NCI-H1436 treated with DMSO at 0.1 percent for 48 hours (cell line): ENCODE measurements at regions not wholly inside any gene's neighbourhood (a gene's known extent, or its start where the extent isn't known, plus 50 kb on each side); places are given as distances from the start of the nearest gene placed in this dataset.

ENCODE experiments used
- DNase-seq: peaks from one replicate; lab custom pipeline; 2025; lab: John Stamatoyannopoulos, UW

DNA sequence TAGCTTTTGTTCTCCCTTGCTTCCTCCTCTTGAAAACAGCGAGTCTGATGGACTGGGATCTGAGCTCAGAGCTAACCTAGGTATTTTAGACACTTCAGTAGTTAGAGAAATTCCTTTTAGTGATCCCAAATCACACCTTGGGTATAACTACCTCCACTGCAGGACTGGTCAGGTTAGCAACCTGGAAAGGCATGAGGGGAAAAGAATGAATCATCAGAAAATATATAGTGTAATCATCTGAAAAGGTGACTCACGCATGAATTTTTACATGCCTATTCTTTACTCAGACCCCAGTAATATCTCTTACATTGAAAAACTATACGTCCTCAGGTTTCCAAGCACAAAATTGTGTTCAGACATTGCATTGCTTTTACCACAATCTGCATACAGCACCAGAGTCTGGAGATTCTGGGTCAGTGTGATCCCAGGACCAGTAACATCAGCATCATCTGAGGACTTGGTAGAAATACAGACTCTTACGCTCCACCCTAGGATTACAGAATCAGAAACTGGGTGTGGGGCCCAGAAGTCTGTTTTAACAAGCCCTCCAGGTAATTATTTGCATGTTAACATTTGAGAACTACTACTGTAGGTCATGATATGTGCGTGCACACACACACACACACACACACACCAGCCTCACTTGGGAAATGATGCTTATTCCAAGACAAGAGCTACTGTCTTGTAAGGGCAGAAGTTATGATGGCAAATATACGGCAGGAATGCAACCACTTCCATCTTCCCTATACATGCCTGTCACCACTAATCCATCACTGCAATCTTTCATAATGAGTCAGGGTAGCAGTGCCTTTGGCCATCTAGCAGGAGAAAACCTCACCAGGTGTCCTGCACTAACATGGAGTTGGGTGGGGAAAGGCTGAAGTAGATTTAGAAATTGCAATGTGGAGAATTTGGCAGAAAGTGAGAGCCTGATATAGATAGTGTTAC is 271.6 kb upstream of the MAP3K1 start:
- no peak for DNase-seq

- DNase-seq, result no peak
Measured at GRCh38 chr5:56540266-56540665, 275.1 kb upstream of the MAP3K1 start.

DNA sequence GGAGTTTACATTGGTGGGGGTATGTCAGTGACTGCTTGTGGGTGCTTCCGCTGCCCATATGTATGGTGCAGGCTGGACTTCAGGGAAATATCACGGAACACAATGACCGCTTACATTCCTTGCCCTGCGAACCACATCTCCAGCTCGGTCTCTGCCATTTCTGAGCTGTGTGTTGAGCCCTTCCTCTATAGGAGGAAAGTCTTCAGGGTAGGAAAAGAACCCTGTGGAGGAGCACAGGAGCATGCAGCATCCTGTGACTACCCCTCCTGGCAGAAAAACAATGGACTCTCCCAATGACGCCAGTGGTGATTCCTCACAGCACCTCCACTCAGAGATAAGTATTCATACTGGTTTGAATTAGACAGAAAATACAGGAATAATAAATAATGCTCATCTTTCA is 276.8 kb upstream of the MAP3K1 start:
- DNase-seq, result no peak

- no peak for DNase-seq
Measured at GRCh38 chr5:56535347-56535746, 280.0 kb upstream of the MAP3K1 start.

DNA sequence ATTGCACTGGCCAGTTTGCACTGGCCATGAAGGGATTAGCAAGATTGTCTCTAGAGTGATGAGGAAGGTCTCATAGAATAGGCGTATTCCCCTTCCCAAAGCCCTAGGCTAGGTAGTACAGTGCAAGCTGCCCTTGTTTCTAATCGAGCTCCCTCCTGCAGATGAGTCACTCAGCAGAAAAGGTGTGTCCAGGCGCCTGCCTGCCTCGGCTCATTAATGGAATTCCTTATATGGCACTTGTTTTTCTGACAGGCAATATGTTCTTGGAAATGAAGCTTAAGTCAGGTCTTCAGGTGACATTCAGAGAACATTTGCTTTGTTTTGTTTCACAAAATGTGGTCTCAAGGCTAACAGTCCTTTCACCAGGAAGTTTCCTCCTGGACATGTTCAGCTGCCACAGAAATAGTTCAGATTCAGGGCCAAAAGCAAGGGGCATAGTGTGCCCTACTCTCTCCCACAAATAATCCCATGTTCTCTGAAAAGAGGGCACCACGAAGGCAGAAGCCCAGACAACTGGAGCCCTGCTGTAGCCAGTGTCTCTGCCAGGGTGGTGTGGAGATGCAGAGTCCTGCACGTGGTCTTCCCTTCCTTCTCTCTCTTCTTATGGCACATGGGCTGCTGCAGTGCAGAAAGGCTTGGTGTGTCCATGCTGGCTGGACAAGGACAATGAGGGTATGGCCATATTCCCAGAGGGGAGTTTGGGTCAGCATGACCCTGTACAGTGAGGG is 281.1 kb upstream of the MAP3K1 start:
- no peak for DNase-seq

DNA sequence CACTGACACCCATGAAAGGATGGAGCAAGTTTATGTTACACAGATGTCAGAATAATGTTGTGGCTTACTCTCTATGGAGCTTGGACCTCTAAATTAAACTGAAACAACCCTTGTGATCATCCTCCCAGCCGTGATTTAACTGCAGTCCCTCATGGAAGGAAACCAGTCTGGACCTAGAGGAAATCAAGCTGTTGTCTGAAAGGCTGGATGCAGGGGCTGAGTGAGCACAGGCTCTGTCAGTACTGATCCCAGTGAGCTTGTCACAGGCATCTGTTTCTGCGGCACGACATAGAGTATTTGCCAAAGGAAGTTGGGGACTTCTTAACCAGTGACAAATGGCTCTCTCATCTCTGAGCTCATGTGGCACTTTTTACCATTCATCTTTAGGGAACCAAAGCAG is 282.9 kb upstream of the MAP3K1 start:
- no peak for DNase-seq

GRCh38 chr5:56530626-56531138 is 284.7 kb upstream of the MAP3K1 start:
- DNase-seq, result no peak

DNA sequence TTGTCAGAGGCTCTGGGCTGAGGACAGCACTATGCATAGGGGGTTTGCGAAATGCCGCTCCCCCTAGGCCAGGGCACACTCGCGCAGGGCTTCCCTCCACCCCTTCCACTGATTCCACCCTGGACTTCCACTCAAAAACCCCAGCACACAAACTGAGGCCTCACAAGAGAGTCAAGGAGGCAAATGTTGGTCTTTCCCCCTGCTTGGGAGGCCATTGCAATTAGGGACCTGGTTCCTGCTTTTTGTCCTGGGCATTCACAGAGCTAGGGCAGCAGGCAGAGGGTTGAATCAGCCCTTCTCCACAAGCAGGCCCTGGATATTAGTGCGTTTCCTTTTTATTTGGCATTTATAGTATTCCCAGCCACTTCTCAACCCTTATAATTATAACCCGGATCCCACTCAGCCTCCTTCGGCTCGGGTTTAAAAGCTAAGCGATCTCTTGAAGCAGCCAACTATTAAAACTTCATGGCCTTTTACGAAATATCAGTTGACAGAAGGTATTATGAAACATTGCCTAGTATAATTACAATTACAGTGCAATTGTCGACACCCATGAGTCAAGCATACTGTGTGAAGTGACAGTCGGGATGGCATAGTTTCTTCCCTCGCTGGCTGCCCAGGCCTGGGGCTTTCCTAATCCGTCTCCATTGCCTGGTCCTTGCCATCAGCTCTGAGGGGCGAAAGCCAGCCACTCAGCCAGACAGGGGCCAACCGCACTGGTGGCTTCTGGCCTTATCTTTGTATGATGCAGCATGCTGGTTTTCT is 285.5 kb upstream of the MAP3K1 start:
- no peak for DNase-seq

- no peak for DNase-seq
Measured at GRCh38 chr5:56527174-56527573, 288.2 kb upstream of the MAP3K1 start.

GRCh38 chr5:56525113-56525512 is 290.2 kb upstream of the MAP3K1 start:
- DNase-seq, result no peak

DNA sequence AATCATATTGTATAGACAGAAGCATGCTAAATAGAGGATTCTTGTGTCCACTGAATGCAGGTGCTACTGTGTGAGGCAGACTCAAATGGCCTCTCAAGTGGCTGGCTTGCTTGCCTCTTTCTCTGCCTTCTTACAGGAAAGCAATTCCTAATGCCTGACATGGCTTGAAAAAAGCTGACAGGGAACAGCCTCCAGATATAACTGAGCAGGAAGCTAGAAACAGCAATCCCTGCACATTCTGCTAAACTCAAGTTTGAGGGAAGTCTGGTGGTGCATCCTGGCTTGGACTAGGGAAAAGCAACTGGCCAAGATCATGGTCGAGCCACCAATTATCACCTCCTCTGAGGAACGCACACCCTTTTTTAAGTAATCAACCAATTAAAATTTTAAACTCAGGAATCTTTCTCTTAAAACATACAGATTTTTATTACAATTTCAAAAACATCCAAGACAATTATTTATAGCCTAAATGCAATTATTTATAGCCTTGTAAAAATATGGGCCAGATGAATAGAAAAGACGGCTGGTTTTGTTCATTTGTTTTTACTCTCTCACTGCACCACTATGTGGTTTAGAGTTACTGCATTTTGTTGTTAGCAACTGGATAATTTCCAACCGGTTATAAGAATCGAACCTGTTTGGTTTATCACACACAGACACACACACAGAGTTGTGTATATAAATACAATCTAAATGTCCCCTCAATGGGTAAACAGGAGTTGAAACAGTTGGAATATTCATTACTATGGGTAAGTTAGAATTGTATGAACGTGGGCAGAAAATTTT is 290.9 kb upstream of the ANKRD55 start:
- no peak for DNase-seq

DNA sequence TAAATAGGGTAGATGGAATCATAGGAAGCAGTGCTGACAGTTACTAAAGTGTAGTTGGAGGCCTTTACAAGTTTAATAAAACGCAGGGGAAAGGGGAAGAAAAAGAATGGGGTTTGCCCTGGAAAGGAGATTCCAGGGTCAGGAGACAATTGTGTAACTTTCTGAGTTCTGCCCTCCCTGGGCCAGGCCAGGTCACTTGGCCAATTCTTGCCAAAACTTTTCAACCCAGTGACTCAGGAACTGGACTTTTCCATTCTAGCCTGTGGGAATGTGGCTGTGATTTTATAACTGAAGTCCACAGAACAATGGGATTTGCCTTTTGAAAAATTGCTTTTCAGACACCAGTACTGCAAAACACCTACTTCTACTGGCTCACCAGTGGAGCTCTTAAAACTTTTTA is 289.8 kb upstream of the ANKRD55 start:
- DNase-seq, result no peak

DNA sequence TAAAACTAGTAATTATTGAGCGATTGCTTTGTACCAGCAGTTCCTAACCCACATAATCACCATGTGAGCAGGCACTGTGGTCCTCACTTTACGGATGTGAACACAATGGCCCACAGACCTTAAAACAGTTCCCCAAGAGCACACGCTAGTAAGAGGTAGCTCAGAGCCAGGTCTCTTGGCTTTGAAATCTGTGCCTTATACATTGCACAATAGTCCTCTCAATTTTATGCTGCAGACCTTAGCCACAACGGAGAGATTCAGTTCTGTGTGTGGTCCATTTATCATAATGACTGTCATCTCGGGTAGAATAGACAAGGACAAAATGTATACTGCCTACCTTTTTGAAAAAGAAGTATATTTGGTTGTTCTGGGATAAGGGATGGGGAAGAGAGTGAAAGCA is 289.0 kb upstream of the ANKRD55 start:
- DNase-seq, result no peak

GRCh38 chr5:56520986-56521730 is 288.0 kb upstream of the ANKRD55 start:
- DNase-seq, result no peak

DNA sequence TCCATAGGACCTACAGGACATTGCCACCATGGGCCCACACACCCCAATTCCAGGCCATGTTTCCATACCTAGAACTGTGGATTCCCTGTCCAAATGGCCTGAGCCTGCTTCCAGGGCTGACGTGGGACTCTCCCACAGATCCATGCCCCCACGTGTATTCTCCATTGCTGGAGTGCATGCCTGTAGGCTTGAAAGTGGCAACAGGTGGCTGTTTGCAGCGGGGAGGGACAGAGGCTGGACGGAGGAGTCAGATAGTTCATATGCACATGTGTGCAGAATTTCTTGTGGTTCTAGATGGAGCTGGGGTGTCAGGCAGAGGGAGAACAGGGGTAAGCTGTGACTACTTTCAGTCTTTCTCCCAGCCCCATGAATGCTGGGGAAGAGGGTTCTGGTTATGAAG is 285.7 kb upstream of the ANKRD55 start:
- DNase-seq, result no peak

DNA sequence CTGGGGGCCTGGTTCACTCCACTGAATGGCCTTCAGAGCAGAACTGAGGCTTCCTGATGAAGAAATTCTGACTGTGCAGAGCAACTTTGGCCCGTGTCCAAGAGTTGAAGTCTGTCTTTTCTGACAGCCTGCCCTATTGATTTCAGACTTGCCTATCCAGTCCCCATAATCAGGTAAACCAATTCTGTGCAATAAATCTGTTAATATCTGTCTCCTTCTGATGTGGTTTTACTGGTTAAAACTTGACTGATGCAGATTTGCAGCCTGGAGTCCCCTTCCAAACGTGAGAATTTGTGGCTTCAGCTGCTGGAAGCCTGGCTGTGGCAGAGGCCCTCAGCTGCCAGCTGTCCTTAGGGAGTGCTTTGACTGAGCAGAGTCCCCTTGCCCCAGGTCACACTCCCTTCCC is 283.9 kb upstream of the ANKRD55 start:
- no peak for DNase-seq

DNA sequence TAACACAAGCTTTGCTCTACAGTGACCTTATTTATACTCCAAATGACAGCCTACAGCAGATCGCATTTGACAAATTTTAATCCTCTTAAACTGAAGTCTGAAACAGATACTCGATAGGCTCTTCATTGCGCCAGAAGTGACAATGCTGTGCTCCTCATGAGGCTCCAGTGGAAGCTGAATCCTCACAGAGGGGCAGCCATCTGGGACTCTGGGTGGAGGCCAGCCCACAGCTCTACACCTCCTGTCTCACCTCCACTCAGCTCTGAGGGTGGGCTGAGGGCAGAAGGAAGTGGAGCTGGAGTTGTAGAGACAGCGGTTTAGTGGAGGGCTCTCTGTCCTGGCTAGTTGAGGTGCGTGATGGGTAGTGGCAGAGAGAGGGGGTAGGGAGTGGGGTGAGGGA is 283.3 kb upstream of the ANKRD55 start:
- DNase-seq, result no peak

DNA sequence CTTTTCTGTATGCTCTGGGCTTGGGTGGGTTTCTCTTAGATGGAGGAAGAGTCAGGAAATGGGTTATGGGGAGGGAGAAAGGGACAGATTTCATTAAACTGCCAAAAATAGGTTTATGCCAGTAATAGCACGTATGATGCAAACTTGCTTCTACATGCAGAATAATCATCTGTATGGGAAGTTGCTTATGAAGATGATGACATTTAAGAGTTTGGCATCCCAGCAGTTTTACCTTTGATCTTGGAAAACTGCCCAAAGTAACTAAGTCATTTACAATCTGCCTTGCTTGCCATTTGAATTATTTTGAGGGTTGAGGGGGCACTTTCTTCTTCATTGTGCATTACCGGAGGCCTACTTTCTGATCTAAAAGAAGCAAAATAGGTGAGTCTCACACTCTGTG is 282.9 kb upstream of the ANKRD55 start:
- DNase-seq, result no peak

GRCh38 chr5:56515011-56515410 is 281.9 kb upstream of the ANKRD55 start:
- DNase-seq, result no peak

- DNase-seq, result no peak
Measured at GRCh38 chr5:56514245-56514644, 281.1 kb upstream of the ANKRD55 start.

DNA sequence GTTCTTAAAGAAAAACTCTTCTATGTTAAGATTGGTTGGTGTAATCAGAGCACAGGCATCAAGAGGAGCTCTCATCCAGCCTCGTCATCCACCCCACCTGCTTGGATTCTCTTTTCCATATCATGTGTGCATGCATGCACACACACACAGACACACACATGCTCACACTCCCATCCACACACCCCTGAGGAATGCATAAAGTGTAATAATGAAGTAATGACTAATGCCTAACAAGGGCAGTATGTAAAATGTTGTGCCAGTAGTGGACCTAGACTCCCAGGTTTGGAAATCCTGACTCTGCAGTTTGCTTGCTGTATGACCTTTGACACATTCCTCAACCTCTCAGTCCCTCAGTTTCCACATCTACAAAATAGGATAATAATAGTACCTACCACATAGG is 280.0 kb upstream of the ANKRD55 start:
- no peak for DNase-seq
